IPS-NIHi11 (cell line): ENCODE measurements at regions not wholly inside any gene's neighbourhood (a gene's known extent, or its start where the extent isn't known, plus 50 kb on each side); places are given as distances from the start of the nearest gene placed in this dataset.

Source experiments
- DNase-seq: peaks from one replicate; pipeline ENCODE4 v3.0.0; 2012; ENCODE audit warnings: mixed read lengths, low spot score

GRCh38 chr16:9523994-9524393 lies 432.6 kb downstream of the HAPSTR1 start:
- no peak for DNase-seq

- no peak for DNase-seq
Measured at GRCh38 chr16:9525037-9525436, 433.6 kb downstream of the HAPSTR1 start.

GRCh38 chr16:9526791-9527190 lies 435.3 kb downstream of the HAPSTR1 start:
- peak; percentile 63 for DNase-seq

- DNase-seq: peak; percentile 52
Measured at GRCh38 chr16:9527976-9528375, 436.5 kb downstream of the HAPSTR1 start.

- no peak for DNase-seq
Measured at GRCh38 chr16:9528511-9529079, 437.2 kb downstream of the HAPSTR1 start.

GRCh38 chr16:9533042-9533441 lies 441.6 kb downstream of the HAPSTR1 start:
- no peak for DNase-seq

GRCh38 chr16:9534759-9535158 lies 443.3 kb downstream of the HAPSTR1 start:
- no peak for DNase-seq

- DNase-seq: no peak
Measured at GRCh38 chr16:9536905-9537304, 445.5 kb downstream of the HAPSTR1 start.

- no peak for DNase-seq
Measured at GRCh38 chr16:9539346-9539745, 447.9 kb downstream of the HAPSTR1 start.

- no peak for DNase-seq
Measured at GRCh38 chr16:9541723-9542122, 450.3 kb downstream of the HAPSTR1 start.

GRCh38 chr16:9542165-9542755 lies 450.8 kb downstream of the HAPSTR1 start:
- no peak for DNase-seq

- no peak for DNase-seq
Measured at GRCh38 chr16:9545522-9546437, 454.3 kb downstream of the HAPSTR1 start.

- no peak for DNase-seq
Measured at GRCh38 chr16:9546438-9546786, 455.0 kb downstream of the HAPSTR1 start.

GRCh38 chr16:9549487-9549886 lies 458.0 kb downstream of the HAPSTR1 start:
- DNase-seq: no peak

GRCh38 chr16:9555051-9555450 lies 463.6 kb downstream of the HAPSTR1 start:
- DNase-seq: no peak

- DNase-seq: no peak
Measured at GRCh38 chr16:9556949-9557665, 465.7 kb downstream of the HAPSTR1 start.

GRCh38 chr16:9557713-9558112 lies 466.3 kb downstream of the HAPSTR1 start:
- no peak for DNase-seq

- no peak for DNase-seq
Measured at GRCh38 chr16:9566099-9566498, 474.7 kb downstream of the HAPSTR1 start.

GRCh38 chr16:9567666-9568065 lies 476.2 kb downstream of the HAPSTR1 start:
- no peak for DNase-seq

GRCh38 chr16:9568261-9568660 lies 476.8 kb downstream of the HAPSTR1 start:
- no peak for DNase-seq

GRCh38 chr16:9570521-9570920 lies 479.1 kb downstream of the HAPSTR1 start:
- no peak for DNase-seq

- no peak for DNase-seq
Measured at GRCh38 chr16:9578459-9578858, 487.0 kb downstream of the HAPSTR1 start.

- no peak for DNase-seq
Measured at GRCh38 chr16:9580025-9580424, 488.6 kb downstream of the HAPSTR1 start.
